A673 (cell line): ENCODE measurements at regions not wholly inside any gene's neighbourhood (a gene's known extent, or its start where the extent isn't known, plus 50 kb on each side); places are given as distances from the start of the nearest gene placed in this dataset.

ENCODE experiments used
- BruUV-seq: library from RNA; stranded (reverse); fragments of 400-500 nt; replicated peaks from 2 replicates; lab custom pipeline; 2021; lab: Mats Ljungman, UMichigan
- CTCF ChIA-PET: fragments of 300-600 bp; sonication (Branson Sonifier 250); formaldehyde crosslinking; loops from one replicate; lab custom pipeline; 2022; ENCODE audit warnings: antibody characterized with exemption; lab: Charles Lee
- POLR2A ChIA-PET: fragments of 300-600 bp; sonication (Branson Sonifier 250); formaldehyde crosslinking; loops from one replicate; lab custom pipeline; 2022; ENCODE audit warnings: antibody characterized with exemption; ENCODE audit not compliant: low non-redundant PET; lab: Charles Lee
- DNase-seq: peaks from one replicate; pipeline ENCODE4 v3.0.0-alpha.2; 2015; ENCODE audit warnings: low spot score
- H3K27ac ChIP-seq: fragments of 200-600 bp; sonication (generic); 2 replicates; pipeline ENCODE4 v1.5.1; 2016; ENCODE audit warnings: mixed run types, low read depth, mild to moderate bottlenecking, mixed read lengths, antibody characterized with exemption, low read length; ENCODE audit not compliant: poor library complexity, severe bottlenecking
- H3K27me3 ChIP-seq: fragments of 200-600 bp; sonication (generic); replicated peaks from 2 replicates; pipeline ENCODE4 v1.6.1; 2017; ENCODE audit warnings: mixed run types, low read depth, mild to moderate bottlenecking, mixed read lengths, antibody characterized with exemption, low read length; ENCODE audit not compliant: insufficient read depth, poor library complexity
- H3K36me3 ChIP-seq: fragments of 200-600 bp; sonication (generic); 2 replicates; pipeline ENCODE4 v1.6.1; 2016; ENCODE audit warnings: mixed run types, mild to moderate bottlenecking, mixed read lengths, antibody characterized with exemption, low read length; ENCODE audit not compliant: insufficient read depth, poor library complexity, severe bottlenecking
- H3K4me1 ChIP-seq: fragments of 200-600 bp; sonication (generic); 2 replicates; pipeline ENCODE4 v1.6.1; 2017; ENCODE audit warnings: mixed run types, mild to moderate bottlenecking, mixed read lengths, antibody characterized with exemption, low read length; ENCODE audit not compliant: insufficient read depth, poor library complexity, severe bottlenecking
- H3K4me3 ChIP-seq: fragments of 200-600 bp; sonication (generic); 2 replicates; pipeline ENCODE4 v1.5.1; 2016; ENCODE audit warnings: low read depth, mixed run types, mild to moderate bottlenecking, mixed read lengths, low read length; ENCODE audit not compliant: poor library complexity, severe bottlenecking
- H3K9me3 ChIP-seq: fragments of 200-600 bp; sonication (generic); 2 replicates; pipeline ENCODE4 v1.6.1; 2016; ENCODE audit warnings: mixed run types, low read depth, mild to moderate bottlenecking, mixed read lengths, antibody characterized with exemption, low read length; ENCODE audit not compliant: poor library complexity, severe bottlenecking
- EZH2 ChIP-seq: fragments of 200-600 bp; sonication (generic); IDR thresholded peaks from 2 replicates; pipeline ENCODE4 v1.6.1; 2017; ENCODE audit warnings: borderline replicate concordance, low read depth, mild to moderate bottlenecking, mixed read lengths, antibody characterized with exemption, low read length; ENCODE audit not compliant: poor library complexity, severe bottlenecking
- intact Hi-C: fragments of 100-400 bp; cut with micrococcal nuclease; formaldehyde crosslinking; loops from one replicate; pipeline ENCODE4 v1.10.0; 2022; ENCODE audit not compliant: unreplicated experiment
- TF ChIP-seq, protein P1 (sequence below): fragments of 300-800, 200-600 bp; sonication (generic); conservative IDR thresholded peaks from 2 replicates; pipeline ENCODE4 v1.5.1; 2017; ENCODE audit warnings: low read depth, mild to moderate bottlenecking, antibody characterized with exemption, low read length, moderate library complexity, mixed read lengths

DNA sequence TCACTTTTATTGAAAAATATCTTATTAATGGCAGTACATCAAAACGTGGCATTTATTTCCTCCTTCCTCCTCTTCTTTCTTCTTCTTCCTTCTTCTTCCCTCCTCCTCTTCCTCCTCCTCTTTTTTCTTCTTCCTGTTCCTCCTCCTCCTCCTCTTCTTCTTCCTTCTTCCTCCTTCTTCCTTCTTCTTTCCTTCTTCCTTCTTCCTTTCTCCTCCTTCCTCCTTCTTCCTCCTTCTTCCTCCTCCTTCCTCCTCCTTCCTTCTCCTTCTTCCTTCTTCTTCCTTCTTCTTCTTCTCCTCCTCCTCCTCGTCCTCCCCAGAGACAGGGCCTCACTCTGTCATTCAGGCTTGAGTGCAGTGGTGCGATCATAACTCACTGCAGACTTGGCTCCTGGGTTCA lies 457.2 kb downstream of the AEBP2 start:
- Histone ChIP-seq H3K36me3 (no peaks in the 10 kb centered on the region), H3K4me1 (peaks cover 5% of the 10 kb centered on the region), H3K27me3 (no peaks in the 10 kb centered on the region), H3K27ac (no peak overlapping the region), H3K4me3 (no peak overlapping the region), H3K9me3 (no peaks in the 10 kb centered on the region)
- no peak for DNase-seq
- intact Hi-C loops = no loop called here
- ChIA-PET POLR2A (no interaction called here), CTCF (no interaction called here)
- TF ChIP-seq EZH2 = no peak
- TF ChIP-seq, protein P1, sequence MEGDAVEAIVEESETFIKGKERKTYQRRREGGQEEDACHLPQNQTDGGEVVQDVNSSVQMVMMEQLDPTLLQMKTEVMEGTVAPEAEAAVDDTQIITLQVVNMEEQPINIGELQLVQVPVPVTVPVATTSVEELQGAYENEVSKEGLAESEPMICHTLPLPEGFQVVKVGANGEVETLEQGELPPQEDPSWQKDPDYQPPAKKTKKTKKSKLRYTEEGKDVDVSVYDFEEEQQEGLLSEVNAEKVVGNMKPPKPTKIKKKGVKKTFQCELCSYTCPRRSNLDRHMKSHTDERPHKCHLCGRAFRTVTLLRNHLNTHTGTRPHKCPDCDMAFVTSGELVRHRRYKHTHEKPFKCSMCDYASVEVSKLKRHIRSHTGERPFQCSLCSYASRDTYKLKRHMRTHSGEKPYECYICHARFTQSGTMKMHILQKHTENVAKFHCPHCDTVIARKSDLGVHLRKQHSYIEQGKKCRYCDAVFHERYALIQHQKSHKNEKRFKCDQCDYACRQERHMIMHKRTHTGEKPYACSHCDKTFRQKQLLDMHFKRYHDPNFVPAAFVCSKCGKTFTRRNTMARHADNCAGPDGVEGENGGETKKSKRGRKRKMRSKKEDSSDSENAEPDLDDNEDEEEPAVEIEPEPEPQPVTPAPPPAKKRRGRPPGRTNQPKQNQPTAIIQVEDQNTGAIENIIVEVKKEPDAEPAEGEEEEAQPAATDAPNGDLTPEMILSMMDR = no peak
- BruUV-seq = no TSS peak

DNA sequence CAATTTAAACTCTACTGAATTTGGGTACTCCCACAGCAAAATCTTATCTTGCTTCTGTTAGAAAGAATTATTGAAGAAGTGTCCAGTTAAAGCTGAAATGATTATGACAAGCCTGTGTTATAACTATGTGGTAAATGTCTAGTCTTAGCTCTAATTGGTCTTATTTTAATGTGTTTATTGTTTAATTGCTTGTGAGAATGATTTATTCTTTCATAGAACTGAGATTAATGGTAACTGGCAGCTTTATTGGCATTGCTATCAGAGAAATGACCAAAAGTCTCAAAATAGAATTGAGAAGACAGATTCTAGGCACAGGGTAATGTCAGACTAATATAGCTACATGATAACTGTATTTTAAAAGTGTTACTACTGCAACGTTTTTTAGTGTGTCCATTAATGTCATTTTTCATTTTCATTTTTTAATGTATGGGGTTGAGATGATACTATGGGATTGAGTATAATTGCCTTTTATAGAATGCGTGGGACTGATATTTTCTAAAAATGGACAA lies 458.7 kb downstream of the AEBP2 start:
- BruUV-seq = no TSS peak
- Histone ChIP-seq H3K27me3 (no peaks in the 10 kb centered on the region), H3K9me3 (no peaks in the 10 kb centered on the region), H3K36me3 (no peaks in the 10 kb centered on the region), H3K4me3 (no peak overlapping the region), H3K27ac (no peak overlapping the region), H3K4me1 (no peaks in the 10 kb centered on the region)
- DNase-seq = no peak
- ChIA-PET CTCF (no interaction called here), POLR2A (no interaction called here)
- intact Hi-C loops = no loop called here
- TF ChIP-seq, protein P1 = no peak
- no peak for TF ChIP-seq EZH2

- CTCF ChIA-PET = no interaction called here
- BruUV-seq = no TSS peak
Observed at GRCh38 chr12:19901841-19902240, 462.5 kb downstream of the AEBP2 start.

More at GRCh38 chr12:19901841-19902240, 462.5 kb downstream of the AEBP2 start:
- Histone ChIP-seq H3K4me1 (no peaks in the 10 kb centered on the region), H3K9me3 (no peaks in the 10 kb centered on the region), H3K36me3 (no peaks in the 10 kb centered on the region), H3K27ac (no peak overlapping the region), H3K27me3 (no peaks in the 10 kb centered on the region), H3K4me3 (no peak overlapping the region)
- POLR2A ChIA-PET = no interaction called here
- TF ChIP-seq EZH2 = no peak
- TF ChIP-seq, protein P1 = no peak
- DNase-seq = no peak
- intact Hi-C loops = no loop called here
